Thoracic aorta (tissue), 2 donors: ENCODE measurements at regions not wholly inside any gene's neighbourhood (a gene's known extent, or its start where the extent isn't known, plus 50 kb on each side); places are given as distances from the start of the nearest gene placed in this dataset.

ENCODE experiments used
- ATAC-seq: fragments of 150-250 bp; one replicate; pipeline ENCODE4 v1.8.0; 2017; ENCODE audit warnings: low read depth; ENCODE audit not compliant: insufficient number of reproducible peaks, low FRiP score
- DNase-seq: peaks from one replicate; pipeline ENCODE4 v3.0.0-alpha.2; 2020; ENCODE audit warnings: low spot score
- H3K27ac ChIP-seq, 2 donors: fragments of 200-600 bp; sonication (generic); 1 replicate in 1 of 2; 2 replicates in 1 of 2; pipeline ENCODE4 v1.5.1; 2016; ENCODE audit warnings: mild to moderate bottlenecking in 2 of 2, moderate library complexity in 2 of 2
- H3K27me3 ChIP-seq: fragments of 200-600 bp; sonication (generic); replicated peaks from 2 replicates; pipeline ENCODE4 v1.6.0; 2016; ENCODE audit warnings: mild to moderate bottlenecking; ENCODE audit not compliant: insufficient read depth
- H3K36me3 ChIP-seq: fragments of 200-600 bp; sonication (generic); one replicate; pipeline ENCODE4 v1.5.1; 2016
- H3K4me1 ChIP-seq, 2 donors: fragments of 200-600 bp; sonication (generic); 1 replicate in 1 of 2; 2 replicates in 1 of 2; pipeline versions ENCODE4 v1.5.1 to v1.6.0; 2016; ENCODE audit warnings: low read depth in 2 of 2, mild to moderate bottlenecking in 1 of 2; ENCODE audit not compliant: control insufficient read depth in 1 of 2
- H3K4me3 ChIP-seq: fragments of 200-600 bp; sonication (generic); 2 replicates; pipeline ENCODE4 v1.5.1; 2016; ENCODE audit warnings: mild to moderate bottlenecking
- H3K9me3 ChIP-seq: fragments of 200-600 bp; sonication (generic); 2 replicates; pipeline ENCODE4 v1.5.1; 2016
- TF ChIP-seq, protein P1 (sequence below): fragments of 200-600 bp; sonication (generic); IDR thresholded peaks from one replicate; pipeline ENCODE4 v1.5.1; 2019; ENCODE audit warnings: antibody characterized with exemption

DNA sequence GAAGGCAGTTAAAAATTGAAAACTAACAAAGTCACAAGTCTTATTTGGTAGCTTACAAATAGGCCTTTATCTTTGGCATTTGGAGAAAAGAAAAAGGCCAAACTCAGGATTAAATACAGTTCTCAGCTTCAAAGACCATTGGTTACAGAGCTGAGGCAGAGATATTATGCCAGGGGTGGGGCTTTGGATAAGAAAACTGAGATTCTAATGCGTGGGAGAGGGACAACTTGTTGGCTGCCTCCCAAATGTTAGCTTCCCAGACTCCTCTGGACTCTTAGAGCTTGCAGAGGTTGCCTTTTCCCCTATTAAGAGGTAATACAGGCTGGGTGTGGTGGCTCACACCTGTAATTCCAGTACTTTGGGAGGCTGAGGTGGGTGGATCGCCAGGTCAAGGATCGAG is 231.8 kb downstream of the SQOR start:
- Histone ChIP-seq H3K27me3 (no peaks in the 10 kb centered on the region), H3K36me3 (no peaks in the 10 kb centered on the region), H3K4me1 (no peaks in the 10 kb centered on the region), H3K9me3 (no peaks in the 10 kb centered on the region), H3K4me3 (no peak overlapping the region), H3K27ac (no peak overlapping the region)
- ATAC-seq (no peak), DNase-seq (no peak)
- TF ChIP-seq, protein P1, sequence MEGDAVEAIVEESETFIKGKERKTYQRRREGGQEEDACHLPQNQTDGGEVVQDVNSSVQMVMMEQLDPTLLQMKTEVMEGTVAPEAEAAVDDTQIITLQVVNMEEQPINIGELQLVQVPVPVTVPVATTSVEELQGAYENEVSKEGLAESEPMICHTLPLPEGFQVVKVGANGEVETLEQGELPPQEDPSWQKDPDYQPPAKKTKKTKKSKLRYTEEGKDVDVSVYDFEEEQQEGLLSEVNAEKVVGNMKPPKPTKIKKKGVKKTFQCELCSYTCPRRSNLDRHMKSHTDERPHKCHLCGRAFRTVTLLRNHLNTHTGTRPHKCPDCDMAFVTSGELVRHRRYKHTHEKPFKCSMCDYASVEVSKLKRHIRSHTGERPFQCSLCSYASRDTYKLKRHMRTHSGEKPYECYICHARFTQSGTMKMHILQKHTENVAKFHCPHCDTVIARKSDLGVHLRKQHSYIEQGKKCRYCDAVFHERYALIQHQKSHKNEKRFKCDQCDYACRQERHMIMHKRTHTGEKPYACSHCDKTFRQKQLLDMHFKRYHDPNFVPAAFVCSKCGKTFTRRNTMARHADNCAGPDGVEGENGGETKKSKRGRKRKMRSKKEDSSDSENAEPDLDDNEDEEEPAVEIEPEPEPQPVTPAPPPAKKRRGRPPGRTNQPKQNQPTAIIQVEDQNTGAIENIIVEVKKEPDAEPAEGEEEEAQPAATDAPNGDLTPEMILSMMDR, result no peak

DNA sequence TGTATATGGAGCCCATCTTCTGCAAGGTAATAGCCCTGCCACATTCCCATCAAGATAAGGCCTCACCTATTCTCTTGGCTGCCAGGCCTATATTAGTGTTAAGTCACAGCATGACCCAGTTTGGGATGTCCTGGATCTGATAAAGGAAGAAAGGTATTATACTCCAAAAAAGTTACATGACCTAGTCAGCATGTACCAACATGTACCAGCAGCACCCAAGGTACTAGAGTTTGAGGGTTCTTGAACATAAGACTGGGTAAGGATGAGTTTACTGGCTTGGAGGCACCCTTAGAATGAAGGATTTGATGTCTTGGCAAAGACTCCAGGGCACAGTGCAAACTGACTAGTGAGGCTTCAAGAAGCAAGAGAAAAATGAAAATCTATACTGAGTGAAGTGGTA is 232.5 kb downstream of the SQOR start:
- Histone ChIP-seq H3K4me1 (no peaks in the 10 kb centered on the region), H3K36me3 (no peaks in the 10 kb centered on the region), H3K27me3 (no peaks in the 10 kb centered on the region), H3K27ac (no peak overlapping the region), H3K4me3 (no peak overlapping the region), H3K9me3 (no peaks in the 10 kb centered on the region)
- ATAC-seq (no peak), DNase-seq (no peak)
- TF ChIP-seq, protein P1, result no peak

DNA sequence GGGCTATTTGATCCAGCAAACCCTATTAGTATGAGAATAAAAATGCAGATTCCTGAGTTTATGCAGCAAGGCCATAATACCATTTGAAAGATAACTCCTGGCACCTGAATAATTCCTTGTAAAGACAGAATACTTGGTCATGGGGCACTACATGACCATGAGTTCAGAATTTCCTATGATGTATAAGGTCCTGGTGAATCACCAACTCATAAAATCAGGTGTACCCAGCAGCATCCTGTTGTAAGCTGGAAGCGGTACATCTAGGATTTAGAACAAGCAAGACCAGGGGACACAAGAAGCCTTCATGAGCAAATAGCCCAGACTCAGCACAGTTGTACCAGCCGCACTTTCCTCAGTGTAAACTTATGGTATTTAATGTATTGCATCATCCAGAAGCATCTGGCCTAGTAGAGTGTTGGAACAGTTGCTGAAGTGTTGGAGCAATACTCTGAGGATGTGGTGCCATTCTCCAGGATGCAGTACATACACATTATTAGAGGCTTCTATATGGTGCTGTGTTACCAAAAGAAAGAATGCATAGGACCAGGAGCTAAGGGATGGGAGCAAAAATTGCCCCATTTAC is 233.4 kb downstream of the SQOR start:
- TF ChIP-seq, protein P1, result no peak
- no peak for DNase-seq
- H3K9me3 ChIP-seq, result no peaks in the 10 kb centered on the region

DNA sequence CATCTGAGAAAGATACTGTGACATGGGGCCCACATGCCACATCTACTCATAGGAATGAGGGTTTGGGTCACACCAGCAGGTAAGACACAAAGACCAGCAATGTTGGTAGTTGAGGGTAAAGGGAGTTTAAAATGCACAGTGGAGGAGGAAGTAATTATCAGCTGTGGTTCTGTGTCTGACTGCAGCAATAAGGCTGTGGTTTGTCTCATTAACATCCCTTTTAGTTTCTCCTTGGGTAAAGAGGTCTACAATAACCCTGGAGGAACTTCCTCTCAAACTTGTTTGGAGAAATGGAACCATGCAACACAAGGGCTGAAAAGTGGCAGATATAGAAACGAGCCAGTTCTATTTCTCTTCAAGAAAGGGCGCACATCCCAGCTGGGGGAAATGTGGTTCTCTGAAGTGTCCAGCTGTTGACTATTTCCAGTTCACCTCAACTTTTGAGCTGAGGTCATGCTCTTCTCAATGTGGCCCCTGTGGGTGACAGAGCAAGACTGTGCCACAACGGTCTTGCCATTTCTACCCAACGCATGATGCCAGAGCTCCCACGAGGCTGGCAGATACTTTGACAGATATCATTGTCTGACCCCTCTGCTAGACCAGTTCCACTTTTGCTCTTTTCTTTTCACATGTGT is 234.3 kb downstream of the SQOR start:
- Histone ChIP-seq H3K4me3 (no peak overlapping the region), H3K27ac (no peak overlapping the region), H3K4me1 (no peaks in the 10 kb centered on the region), H3K36me3 (no peaks in the 10 kb centered on the region), H3K27me3 (no peaks in the 10 kb centered on the region), H3K9me3 (no peaks in the 10 kb centered on the region)
- ATAC-seq (no peak), DNase-seq (no peak)
- TF ChIP-seq, protein P1, result no peak

More for the DNA sequence above, 233.4 kb downstream of the SQOR start:
- Histone ChIP-seq H3K27me3 (no peaks in the 10 kb centered on the region), H3K27ac (no peak overlapping the region), H3K4me1 (no peaks in the 10 kb centered on the region), H3K4me3 (no peak overlapping the region), H3K36me3 (no peaks in the 10 kb centered on the region)
- no peak for ATAC-seq

DNA sequence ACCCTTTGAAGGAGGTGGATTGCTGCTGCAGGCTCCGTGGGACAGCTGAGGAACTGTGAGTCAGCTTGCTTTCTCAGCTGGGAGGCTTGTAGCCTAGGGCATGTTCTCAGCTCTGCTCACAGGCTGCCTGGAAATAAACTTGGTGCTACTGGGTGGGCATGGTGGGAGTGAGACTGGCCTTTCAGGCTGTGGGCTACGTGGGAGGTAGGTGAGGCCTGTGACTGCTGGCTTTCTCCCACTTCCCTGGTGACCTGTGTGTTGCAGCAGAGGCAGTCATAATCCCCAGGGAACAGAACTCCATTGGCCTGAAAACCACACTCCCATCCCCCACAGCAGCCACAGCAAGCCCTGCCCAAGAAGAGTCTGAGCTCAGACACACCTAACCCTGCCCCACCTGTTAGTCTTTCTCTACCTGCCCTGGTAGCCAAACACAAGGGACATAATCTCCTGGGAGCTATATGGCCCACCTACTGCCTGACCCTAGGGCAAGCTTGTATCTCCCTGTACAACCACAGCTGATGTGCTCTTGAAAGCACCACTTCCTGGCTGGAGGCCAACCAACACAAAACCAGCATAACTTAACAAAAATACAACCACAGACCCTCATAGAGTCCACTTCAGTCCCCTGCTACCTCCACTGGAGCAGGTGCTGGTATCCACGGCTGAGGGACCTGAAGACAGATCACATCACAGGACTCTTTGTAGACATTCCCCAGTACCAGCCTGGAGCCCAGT is 236.5 kb downstream of the SQOR start:
- TF ChIP-seq, protein P1, result no peak
- H3K4me3 ChIP-seq, result no peak overlapping the region

More for the DNA sequence above, 236.5 kb downstream of the SQOR start:
- Histone ChIP-seq H3K36me3 (no peaks in the 10 kb centered on the region), H3K27me3 (no peaks in the 10 kb centered on the region), H3K27ac (no peak overlapping the region), H3K4me1 (no peaks in the 10 kb centered on the region), H3K9me3 (no peaks in the 10 kb centered on the region)
- DNase-seq, result no peak
- ATAC-seq, result no peak
